Medulla oblongata (tissue), 1 donor: ENCODE measurements at regions not wholly inside any gene's neighbourhood (a gene's known extent, or its start where the extent isn't known, plus 50 kb on each side); places are given as distances from the start of the nearest gene placed in this dataset.
A peak's percentile ranks its signal among the peaks of the same experiment; 100 is the strongest.

ENCODE experiments used
- DNase-seq: peaks from one replicate; pipeline ENCODE4 v3.0.0-alpha.2; 2015; ENCODE audit errors: extremely low spot score

DNA sequence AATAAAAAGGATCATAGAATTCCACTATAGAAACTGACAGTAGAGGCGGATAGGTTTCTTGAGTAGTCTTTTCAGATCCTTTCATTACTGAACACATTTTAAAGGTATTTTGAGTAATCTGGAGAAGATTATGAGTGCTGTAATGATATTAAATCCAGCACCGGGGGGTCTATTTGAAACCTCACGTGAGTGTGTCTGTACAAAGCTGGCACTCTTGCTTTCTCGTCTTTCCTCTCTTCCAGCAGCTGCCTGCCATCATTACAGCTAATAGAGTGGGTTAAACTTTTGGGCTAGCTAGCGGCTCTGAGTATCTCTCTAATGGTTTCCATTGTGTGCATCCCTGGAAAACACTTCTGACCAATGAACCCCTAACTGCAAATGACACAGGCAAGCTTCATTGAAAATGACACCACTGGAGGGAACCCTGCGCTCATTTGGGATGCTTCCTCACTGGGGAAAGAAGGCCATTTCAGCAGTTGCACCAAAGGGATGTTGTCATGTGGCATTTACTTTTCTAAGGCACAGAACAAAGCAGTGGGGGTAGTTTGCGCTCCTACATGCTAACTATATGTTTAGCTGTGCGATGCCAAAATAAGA, 101.0 kb downstream of the HRH4 start:
- no peak for DNase-seq

DNA sequence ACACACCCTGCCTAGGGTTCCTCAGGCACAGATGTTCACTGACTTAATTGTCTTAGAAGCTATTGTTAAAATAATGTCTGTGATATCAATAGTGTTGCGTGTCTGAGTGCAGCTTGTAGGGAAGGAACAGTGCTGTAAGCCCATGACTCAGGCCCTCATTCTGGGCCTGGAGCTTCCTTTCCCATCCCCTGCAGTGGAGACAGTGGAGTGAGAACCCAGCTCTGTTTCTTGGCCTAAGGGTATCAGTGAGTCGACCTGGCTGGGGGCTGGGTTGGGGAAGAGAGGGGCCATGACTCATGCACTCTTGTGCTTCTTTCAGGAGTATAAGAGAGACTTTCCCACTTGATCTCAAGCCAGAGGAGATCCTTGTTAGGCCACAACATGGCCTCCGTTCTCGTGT, 106.8 kb downstream of the HRH4 start:
- DNase-seq, result no peak

- DNase-seq, result no peak
These were observed 110.3 kb downstream of the HRH4 start for GRCh38 chr18:24570716-24571115.

DNA sequence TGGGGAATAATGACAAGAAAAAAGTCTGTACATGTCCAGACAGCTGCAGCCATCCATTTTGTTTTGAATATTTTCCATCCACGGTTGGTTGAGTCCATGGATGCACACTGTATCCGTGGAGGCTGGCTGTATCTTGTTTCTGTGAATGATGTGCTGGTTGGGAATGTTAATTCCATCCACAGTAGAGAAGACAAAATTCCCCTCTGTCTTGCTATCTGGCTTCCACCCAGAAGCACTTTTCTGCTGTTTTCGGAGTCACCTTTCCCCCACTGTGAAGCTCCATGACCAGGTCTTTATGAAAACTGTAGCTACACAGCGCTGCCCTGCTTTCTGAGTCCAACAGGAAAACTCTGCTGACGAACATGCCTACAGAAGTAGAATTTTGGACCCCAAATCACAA, 122.3 kb downstream of the HRH4 start:
- no peak for DNase-seq

GRCh38 chr18:24584205-24584604, 123.8 kb downstream of the HRH4 start:
- no peak for DNase-seq

DNA sequence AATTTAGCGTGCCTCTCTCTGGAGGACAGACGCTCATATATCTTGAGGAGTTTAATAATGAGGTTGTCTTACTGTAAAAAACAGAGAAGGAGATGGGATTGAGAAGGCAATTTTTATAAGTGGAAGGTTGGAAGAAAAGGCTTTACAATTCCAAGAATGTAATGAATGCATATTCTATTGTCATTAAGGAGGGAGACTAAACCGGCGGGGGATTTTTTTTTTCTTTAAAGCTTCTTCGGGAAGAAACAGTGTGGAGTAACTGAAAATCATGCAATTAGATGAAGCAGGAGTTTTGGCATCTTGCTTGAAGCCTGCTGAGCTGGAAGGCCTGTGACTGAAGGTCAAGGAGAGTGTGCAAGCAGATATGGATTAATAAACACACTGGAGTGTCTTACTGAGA, 124.4 kb downstream of the HRH4 start:
- DNase-seq, result no peak

DNA sequence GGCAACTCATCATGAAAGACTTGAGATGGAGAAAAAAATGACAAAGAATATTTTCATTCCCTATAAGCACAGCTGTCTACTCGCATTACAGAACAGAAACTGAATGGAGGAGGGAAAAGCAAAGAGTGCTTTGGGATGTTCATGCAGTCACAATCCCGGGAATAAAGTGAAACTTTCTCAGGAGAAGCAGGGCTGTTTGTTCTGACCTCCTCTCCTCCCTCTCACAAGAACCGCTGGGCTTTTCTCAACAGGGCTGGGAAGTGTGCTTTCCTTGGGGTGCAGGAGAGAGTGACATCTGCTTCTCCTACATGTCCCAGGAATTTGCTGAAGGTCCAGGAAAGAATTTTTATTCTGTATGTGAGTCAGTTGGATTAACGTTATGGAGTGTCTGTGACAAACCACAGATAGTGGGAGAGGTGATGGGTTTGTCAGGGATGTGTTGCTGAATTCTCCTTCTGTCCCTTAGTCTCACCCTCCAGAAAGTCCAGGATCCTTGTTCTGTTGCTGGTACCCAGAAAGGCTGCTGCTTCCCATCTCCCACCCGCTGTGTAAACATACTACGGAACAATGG, 125.6 kb downstream of the HRH4 start:
- no peak for DNase-seq

GRCh38 chr18:24586662-24587360, 126.4 kb downstream of the HRH4 start:
- DNase-seq, result no peak

- DNase-seq, result no peak
These were observed 128.0 kb downstream of the HRH4 start for GRCh38 chr18:24588440-24588839.

DNA sequence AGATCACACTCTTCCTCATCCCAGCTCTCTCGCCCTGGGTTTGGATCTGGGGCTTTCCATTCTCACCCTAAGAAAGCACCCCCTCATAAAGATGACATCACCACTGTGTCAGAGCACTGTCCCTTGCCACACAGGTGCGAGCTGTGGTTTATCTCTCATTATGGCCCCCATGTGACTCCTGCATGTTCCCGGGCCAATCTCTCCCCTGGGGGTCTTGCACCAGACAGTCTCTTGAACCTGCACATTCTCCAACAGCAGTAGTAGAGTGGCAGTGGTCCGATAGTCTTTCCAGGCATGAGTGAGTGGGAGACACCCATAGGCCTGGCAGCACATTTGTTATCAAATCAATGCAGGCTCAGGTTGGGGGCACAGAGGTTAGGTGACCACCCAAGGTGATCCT, 130.5 kb downstream of the HRH4 start:
- no peak for DNase-seq

- no peak for DNase-seq
These were observed 133.0 kb downstream of the HRH4 start for GRCh38 chr18:24593401-24593800.

DNA sequence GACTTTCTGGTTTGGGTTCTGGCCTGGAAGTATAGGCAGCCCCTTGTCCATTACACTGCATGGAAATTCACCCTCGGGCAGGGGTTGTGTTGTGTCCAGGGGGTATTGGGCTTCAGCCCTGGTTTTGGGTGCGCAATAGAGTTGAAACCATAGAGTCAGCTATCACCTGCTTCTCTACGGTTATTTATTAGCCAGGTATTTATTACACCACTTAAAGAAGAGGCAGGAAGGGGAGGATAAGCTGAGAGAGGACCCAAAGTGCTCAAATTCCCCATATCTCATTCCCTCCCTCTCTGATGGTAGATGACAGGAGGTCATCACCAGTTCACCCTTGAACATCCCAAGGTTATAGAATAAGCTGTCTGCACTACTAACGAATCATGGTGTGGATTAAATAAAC, 133.4 kb downstream of the HRH4 start:
- no peak for DNase-seq

DNA sequence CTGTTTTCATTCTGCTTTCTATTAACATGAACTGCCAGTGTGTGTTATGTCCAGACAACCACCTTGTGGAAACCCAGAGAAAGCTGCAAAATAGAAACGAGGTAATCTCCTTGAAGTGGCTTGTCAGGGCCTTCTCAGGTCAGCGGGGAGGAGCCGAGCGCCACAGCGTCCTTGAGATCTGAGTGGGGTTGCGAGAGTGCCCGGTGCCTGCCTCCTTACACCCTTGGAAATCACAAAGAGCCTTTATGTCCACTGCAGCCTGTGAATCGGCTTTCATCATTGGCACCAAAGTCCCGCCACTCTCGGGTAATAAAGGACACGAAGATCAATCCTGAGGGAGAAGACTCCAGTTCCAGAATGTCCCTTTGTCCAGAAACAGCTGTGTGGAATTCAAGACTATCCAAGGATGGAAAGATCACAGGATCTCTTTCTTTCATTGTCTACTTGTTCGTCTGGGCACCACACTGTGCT, 135.2 kb downstream of the HRH4 start:
- peak; percentile 49 for DNase-seq

GRCh38 chr18:24600076-24600654, 139.7 kb downstream of the HRH4 start:
- DNase-seq, result peak; percentile 85

DNA sequence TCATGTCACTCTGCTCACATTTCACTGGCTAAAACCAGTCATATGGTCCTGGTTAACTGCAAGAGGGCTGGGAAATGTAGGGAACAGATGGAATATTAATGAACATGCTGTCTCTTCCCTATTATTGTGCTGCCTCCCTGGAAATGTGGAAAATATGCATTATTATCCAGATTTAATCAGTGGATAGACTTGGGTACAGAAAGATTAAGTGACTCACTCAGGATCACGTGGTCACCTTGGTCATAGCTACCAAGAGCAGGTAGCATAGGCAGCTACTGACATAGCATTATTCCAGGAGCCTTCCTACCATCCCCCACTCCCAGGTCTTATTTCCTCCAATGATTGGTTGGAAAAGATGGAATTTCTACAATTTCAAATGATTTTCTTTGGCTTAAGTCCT, 141.1 kb downstream of the HRH4 start:
- DNase-seq, result no peak

GRCh38 chr18:24602201-24602600, 141.8 kb downstream of the HRH4 start:
- DNase-seq, result no peak

DNA sequence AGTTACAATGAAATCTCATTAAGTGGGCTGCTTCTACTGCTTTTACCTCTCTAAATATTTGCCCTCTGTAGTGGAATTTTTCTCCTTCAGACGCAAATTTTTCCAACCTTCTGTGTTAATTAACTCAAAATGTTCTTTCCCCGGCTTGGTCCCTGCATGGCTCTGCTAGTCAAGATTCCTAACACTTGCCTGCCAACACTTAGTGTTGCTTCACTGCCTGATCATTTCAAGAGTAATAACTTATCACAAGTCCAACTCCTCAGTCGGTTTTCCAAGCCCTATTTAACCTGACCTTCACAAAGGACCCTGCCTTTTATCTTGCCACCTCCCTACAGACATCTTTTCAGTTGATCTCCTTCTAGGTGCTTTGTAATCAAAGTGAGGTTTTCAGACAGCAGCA, 142.7 kb downstream of the HRH4 start:
- DNase-seq, result no peak

DNA sequence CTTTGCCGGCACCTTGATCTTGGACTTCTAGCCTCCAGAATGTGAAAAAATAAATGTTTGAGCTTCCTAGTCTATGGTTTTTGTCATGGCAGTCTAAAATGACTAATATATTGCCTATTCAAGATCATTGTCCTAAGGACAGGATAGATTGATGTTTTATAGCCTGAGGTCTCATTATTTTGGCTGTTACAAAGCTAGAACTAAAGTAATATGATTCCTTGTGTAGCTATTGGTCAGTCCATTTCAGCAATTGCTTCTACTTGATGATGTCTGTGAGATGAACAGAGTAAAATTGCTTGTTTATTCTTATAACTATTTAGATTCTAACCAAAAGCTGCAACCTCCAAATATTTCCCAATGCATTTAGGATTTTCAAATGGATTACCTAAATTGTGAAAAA, 145.0 kb downstream of the HRH4 start:
- DNase-seq, result no peak

DNA sequence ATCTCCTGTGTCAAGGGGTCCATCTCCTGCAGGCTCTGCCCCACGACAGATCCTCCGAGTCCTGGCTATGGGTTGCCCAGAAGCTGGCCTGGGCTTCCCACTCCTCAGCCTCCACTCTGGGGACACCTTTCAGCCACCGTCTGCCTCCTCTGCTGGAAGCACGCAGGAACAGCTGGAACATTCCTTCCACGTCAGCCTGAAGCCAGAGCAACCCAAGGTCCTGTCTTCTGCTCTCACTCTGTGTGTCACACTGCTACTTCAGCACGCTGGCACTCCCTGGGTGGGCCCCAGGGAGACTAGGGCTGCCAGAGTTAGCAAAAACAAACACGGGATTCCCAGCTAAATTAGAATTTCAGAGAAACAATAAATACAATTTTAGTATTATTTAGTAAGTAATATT, 148.8 kb downstream of the HRH4 start:
- DNase-seq, result no peak

GRCh38 chr18:24611075-24611474, 150.6 kb downstream of the HRH4 start:
- DNase-seq, result no peak

DNA sequence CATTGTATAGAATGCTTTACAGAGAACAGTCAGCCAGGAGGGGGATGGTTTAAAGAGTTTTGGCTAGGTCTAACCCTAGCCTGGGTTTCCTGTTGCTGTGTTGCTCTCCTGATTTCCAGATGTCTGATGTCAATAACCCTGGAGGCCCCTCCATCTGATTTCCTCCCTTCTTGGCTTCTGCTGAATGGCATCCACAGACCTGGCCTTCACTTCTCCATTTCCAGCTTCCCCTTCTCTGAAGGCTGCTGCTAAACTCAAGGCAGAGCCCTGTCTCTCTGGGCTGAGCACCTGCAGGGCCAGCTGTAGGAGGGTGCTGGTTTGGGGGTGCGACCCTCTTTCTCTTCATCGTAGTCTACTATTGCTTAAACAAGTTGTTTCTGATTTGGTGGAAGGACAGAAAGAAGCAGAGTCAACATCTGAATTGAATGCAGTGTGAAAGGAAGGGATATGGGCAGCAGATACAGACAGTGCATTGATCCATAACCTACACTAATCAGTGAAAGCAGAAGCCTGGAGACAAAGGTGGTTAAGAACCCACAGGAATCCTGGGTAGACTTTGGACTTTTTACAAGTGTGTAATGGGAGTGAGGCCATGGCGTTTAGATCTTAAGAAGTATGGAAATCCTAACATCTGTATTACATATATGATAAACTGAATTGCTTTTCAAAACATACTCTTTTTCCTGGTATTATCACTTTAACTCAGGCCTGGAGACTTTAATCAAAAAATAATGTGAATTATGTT, 153.6 kb downstream of the HRH4 start:
- no peak for DNase-seq

DNA sequence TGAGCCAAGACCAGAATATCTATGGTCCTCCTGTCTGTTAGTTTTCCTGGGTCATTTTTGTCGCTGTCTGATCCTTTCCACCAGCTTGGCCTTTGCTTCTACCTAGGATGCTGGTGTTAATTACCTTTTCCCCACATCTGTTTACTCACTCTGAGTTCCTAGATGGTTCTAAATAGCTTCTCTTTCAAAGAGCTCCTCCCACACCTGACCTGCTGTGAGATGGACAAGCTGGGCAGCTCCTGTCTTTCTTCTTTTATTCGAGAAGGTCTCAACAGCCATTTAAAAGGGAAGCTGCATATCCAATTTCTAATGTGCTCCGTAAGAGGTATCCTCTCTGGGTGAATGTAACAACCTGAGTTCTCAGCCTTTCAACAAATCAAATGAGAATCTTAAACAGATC, 156.2 kb downstream of the HRH4 start:
- DNase-seq, result no peak
